ENCODE measurements at regions not wholly inside any gene's neighbourhood (a gene's known extent, or its start where the extent isn't known, plus 50 kb on each side); places are given as distances from the start of the nearest gene placed in this dataset.

DNA sequence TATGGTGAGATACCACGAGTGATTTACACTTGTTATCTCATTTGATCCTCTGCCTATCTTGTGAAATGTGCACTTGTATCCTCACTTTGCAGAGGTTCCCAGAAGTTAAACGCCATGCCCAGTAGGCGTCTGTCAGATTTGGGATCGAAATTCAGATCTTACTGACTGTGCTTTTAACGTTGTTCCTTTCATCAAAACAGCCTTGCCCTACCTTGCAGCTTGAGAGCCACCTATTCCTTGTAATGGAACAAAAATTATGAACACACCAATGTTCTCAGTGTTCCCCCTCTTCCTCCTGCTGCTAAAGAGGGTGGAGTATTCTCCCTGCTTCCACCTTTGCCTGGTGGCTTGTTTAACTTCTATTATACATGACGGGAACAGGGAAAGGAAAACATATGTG lies 257.0 kb downstream of the MSX2 start:
- no peak overlapping the region for H3K4me2 ChIP-seq (ENCODE audit: low read length)
- no TSS peak for BruUV-seq (replicated peaks)
- no peaks in the 10 kb centered on the region for H3K27me3 ChIP-seq (ENCODE audit: low read length)
- no peak overlapping the region for H3K9ac ChIP-seq (ENCODE audit: low read length)
- no peaks in the 10 kb centered on the region for H3K36me3 ChIP-seq (ENCODE audit: low read depth, low read length)
- no peaks in the 10 kb centered on the region for H3K79me2 ChIP-seq (ENCODE audit: low read length)
- no peaks in the 10 kb centered on the region for H4K20me1 ChIP-seq (ENCODE audit: low read length)
- ChIA-PET CTCF (no interaction called here), POLR2A (ENCODE audit: unreplicated experiment) (no interaction called here)
- H3F3A ChIP-seq (ENCODE audit: low read length, unreplicated experiment): no peaks in the 10 kb centered on the region
- H3K4me3 ChIP-seq (ENCODE audit: low read length): no peak overlapping the region
- H3K9me2 ChIP-seq (replicated peaks; ENCODE audit: low read length): no peaks in the 10 kb centered on the region
- H3K9me3 ChIP-seq (ENCODE audit: low read length): no peaks in the 10 kb centered on the region
- intact Hi-C loops (cut with micrococcal nuclease): no loop called here
- no peak overlapping the region for H2AFZ ChIP-seq (ENCODE audit: low read length)
- ATAC-seq (no peak), DNase-seq (no peak)
- no peak for TF ChIP-seq EZH2 (IDR thresholded peaks at IDR 0.05; ENCODE audit: low read length, unreplicated experiment)
- TF ChIP-seq CTCF (conservative IDR thresholded peaks at IDR 0.05; ENCODE audit: low read depth, low read length): no peak
- TF ChIP-seq EZH2phosphoT487 (IDR thresholded peaks at IDR 0.05; ENCODE audit: borderline replicate concordance, low read length): no peak
- no peak overlapping the region for H3K27ac ChIP-seq (ENCODE audit: low read length)
- H3K4me1 ChIP-seq (ENCODE audit: insufficient read depth, low read length): no peaks in the 10 kb centered on the region

- no peaks in the 10 kb centered on the region for H3K36me3 ChIP-seq (ENCODE audit: low read depth, low read length)
- H3K4me1 ChIP-seq (ENCODE audit: insufficient read depth, low read length): no peaks in the 10 kb centered on the region
- ChIA-PET POLR2A (ENCODE audit: unreplicated experiment) (no interaction called here), CTCF (no interaction called here)
- no peaks in the 10 kb centered on the region for H3F3A ChIP-seq (ENCODE audit: low read length, unreplicated experiment)
- no peaks in the 10 kb centered on the region for H3K9me3 ChIP-seq (ENCODE audit: low read length)
- TF ChIP-seq CTCF (conservative IDR thresholded peaks at IDR 0.05; ENCODE audit: low read depth, low read length) (no peak), EZH2 (IDR thresholded peaks at IDR 0.05; ENCODE audit: low read length, unreplicated experiment) (no peak), EZH2phosphoT487 (IDR thresholded peaks at IDR 0.05; ENCODE audit: borderline replicate concordance, low read length) (no peak)
- no peak overlapping the region for H3K4me3 ChIP-seq (ENCODE audit: low read length)
- BruUV-seq (replicated peaks): no TSS peak
- no peaks in the 10 kb centered on the region for H3K9me2 ChIP-seq (replicated peaks; ENCODE audit: low read length)
- no peaks in the 10 kb centered on the region for H3K79me2 ChIP-seq (ENCODE audit: low read length)
- intact Hi-C loops (cut with micrococcal nuclease): no loop called here
- H4K20me1 ChIP-seq (ENCODE audit: low read length): no peaks in the 10 kb centered on the region
- no peak overlapping the region for H3K9ac ChIP-seq (ENCODE audit: low read length)
- ATAC-seq: no peak
- no peak overlapping the region for H2AFZ ChIP-seq (ENCODE audit: low read length)
- no peak for DNase-seq
- H3K4me2 ChIP-seq (ENCODE audit: low read length): no peak overlapping the region
- no peak overlapping the region for H3K27ac ChIP-seq (ENCODE audit: low read length)
- H3K27me3 ChIP-seq (ENCODE audit: low read length): no peaks in the 10 kb centered on the region
Measured at GRCh38 chr5:174980952-174981351, 256.6 kb downstream of the MSX2 start.

- intact Hi-C loops (cut with micrococcal nuclease): no loop called here
- Histone ChIP-seq H3K36me3 (ENCODE audit: low read depth, low read length) (no peaks in the 10 kb centered on the region), H3K79me2 (ENCODE audit: low read length) (no peaks in the 10 kb centered on the region), H3K4me2 (ENCODE audit: low read length) (no peak overlapping the region), H3K9me2 (replicated peaks; ENCODE audit: low read length) (no peaks in the 10 kb centered on the region), H3K4me1 (ENCODE audit: insufficient read depth, low read length) (no peaks in the 10 kb centered on the region), H3K27me3 (ENCODE audit: low read length) (no peaks in the 10 kb centered on the region), H2AFZ (ENCODE audit: low read length) (no peak overlapping the region), H3K27ac (ENCODE audit: low read length) (no peak overlapping the region), H3F3A (ENCODE audit: low read length, unreplicated experiment) (no peaks in the 10 kb centered on the region), H3K9me3 (ENCODE audit: low read length) (no peaks in the 10 kb centered on the region), H4K20me1 (ENCODE audit: low read length) (no peaks in the 10 kb centered on the region), H3K4me3 (ENCODE audit: low read length) (no peak overlapping the region), H3K9ac (ENCODE audit: low read length) (no peak overlapping the region)
- DNase-seq: peak; percentile 44
- ATAC-seq: no peak
- no TSS peak for BruUV-seq (replicated peaks)
- POLR2A ChIA-PET (ENCODE audit: unreplicated experiment): no interaction called here
- CTCF ChIA-PET: no interaction called here
- TF ChIP-seq EZH2 (IDR thresholded peaks at IDR 0.05; ENCODE audit: low read length, unreplicated experiment): no peak
- no peak for TF ChIP-seq EZH2phosphoT487 (IDR thresholded peaks at IDR 0.05; ENCODE audit: borderline replicate concordance, low read length)
- no peak for TF ChIP-seq CTCF (conservative IDR thresholded peaks at IDR 0.05; ENCODE audit: low read depth, low read length)
Measured at GRCh38 chr5:174972291-174972690, 247.9 kb downstream of the MSX2 start.
